Fibroblast of the aortic adventitia (primary cell): ENCODE measurements at regions not wholly inside any gene's neighbourhood (a gene's known extent, or its start where the extent isn't known, plus 50 kb on each side); places are given as distances from the start of the nearest gene placed in this dataset.
"Not testable (repeated sequence)": the region's sequence is repeated elsewhere in the genome, so short reads cannot be mapped to it uniquely, and the experiment has no call there.

ENCODE experiments used
- DNase-seq: peaks from one replicate; pipeline ENCODE4 v3.0.0-alpha.2; 2010; ENCODE audit warnings: low read depth
- H3K4me3 ChIP-seq: 2 replicates; pipeline ENCODE4 v1.5.1; 2011; ENCODE audit warnings: low read depth, mild to moderate bottlenecking, control low read depth, low read length, moderate library complexity
- CTCF ChIP-seq: IDR thresholded peaks from 2 replicates; pipeline ENCODE4 v1.5.1; 2011; ENCODE audit warnings: mild to moderate bottlenecking, low read length, control low read depth, inconsistent platforms; ENCODE audit not compliant: insufficient read depth

- TF ChIP-seq CTCF = no peak
- H3K4me3 ChIP-seq = no peak overlapping the region
- no peak for DNase-seq
Observed at GRCh38 chr1:47491341-47491753, 53.5 kb downstream of the FOXD2 start.

DNA sequence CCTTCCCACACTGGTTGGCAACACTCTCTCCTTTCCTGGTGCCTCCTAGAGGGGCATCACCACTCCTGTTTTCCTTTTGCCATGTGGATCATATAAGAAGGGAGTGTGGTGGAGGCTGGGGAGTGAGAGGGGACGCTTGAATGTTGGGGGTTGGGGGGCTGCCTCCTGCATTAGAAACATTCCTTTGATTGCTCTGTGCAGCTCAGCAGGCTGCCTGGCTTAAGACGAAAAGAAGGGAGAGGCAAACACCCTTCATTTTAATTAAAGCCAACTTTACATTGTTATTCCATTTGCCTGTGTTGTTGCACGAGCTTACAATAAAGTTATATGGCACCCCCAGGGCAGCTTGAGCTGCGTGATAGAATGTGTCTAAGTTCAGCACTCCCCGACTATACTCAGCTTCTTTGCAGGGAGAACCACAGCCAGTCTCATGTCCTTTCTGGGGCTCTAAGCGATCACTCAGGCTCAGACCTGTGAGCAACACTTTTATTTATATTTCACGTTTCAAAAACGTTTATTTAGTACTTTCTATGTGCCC lies 57.4 kb downstream of the FOXD2 start:
- TF ChIP-seq CTCF = no peak
- no peak for DNase-seq
- H3K4me3 ChIP-seq = no peak overlapping the region

GRCh38 chr1:47498551-47498950 lies 60.7 kb downstream of the FOXD2 start:
- no peak overlapping the region for H3K4me3 ChIP-seq
- DNase-seq = no peak
- TF ChIP-seq CTCF = no peak

DNA sequence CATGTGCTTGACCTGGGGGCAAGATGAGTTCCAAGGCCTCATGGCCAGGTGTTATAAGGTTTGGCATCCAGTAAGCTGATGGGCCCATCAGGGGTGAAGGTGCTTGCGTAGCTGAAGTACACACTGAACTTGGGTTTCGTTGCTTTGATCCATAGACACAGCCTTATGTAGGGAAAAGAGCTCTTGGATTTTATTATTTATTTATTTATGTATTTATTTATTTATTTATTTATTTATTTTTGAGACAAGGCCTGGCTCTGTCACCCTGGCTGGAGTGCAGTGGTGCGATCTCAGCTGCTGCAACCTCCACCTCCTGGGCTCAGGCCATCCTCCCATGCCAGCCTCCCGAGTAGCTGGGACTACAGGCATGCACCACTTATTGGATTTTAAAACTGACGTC lies 63.2 kb downstream of the FOXD2 start:
- H3K4me3 ChIP-seq = no peak overlapping the region
- TF ChIP-seq CTCF = no peak
- DNase-seq = no peak

GRCh38 chr1:47502746-47503370 lies 65.0 kb downstream of the FOXD2 start:
- DNase-seq = no peak
- TF ChIP-seq CTCF = no peak
- no peak overlapping the region for H3K4me3 ChIP-seq

GRCh38 chr1:47504840-47505239 lies 67.0 kb downstream of the FOXD2 start:
- not testable (repeated sequence) for H3K4me3 ChIP-seq, DNase-seq

DNA sequence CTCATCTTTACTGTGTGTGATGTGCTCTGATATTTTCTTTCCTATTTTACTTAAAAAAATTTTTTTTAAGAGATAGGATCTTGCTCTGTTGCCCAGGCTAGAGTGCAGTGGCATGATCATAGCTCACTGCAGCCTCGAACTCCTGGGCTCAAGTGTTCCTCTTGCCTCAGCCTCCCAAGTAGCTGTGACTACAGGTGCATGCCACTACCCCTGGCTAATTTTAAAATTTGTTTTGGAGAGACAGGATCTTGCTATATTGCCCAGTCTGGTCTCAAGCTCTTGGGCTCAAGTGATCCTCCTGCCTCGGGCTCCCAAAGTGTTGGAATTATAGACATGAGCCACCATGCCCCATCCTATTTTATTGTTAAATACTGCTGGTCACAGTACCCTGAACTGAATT lies 67.4 kb downstream of the FOXD2 start:
- no peak for TF ChIP-seq CTCF
- no peak for DNase-seq
- H3K4me3 ChIP-seq = no peak overlapping the region
